ENCODE measurements at regions not wholly inside any gene's neighbourhood (a gene's known extent, or its start where the extent isn't known, plus 50 kb on each side); places are given as distances from the start of the nearest gene placed in this dataset.

GRCh38 chr3:10674578-10674977 lies 141.4 kb upstream of the SLC6A11 start:
- no TSS peak for BruUV-seq (replicated peaks)
- in situ Hi-C loops (cut with HindIII; ENCODE audit: extremely low pct_ligation_motif_present, low pct_unique_long_range_greater_than_20kb) = no loop called here
- TF ChIP-seq, protein P1, sequence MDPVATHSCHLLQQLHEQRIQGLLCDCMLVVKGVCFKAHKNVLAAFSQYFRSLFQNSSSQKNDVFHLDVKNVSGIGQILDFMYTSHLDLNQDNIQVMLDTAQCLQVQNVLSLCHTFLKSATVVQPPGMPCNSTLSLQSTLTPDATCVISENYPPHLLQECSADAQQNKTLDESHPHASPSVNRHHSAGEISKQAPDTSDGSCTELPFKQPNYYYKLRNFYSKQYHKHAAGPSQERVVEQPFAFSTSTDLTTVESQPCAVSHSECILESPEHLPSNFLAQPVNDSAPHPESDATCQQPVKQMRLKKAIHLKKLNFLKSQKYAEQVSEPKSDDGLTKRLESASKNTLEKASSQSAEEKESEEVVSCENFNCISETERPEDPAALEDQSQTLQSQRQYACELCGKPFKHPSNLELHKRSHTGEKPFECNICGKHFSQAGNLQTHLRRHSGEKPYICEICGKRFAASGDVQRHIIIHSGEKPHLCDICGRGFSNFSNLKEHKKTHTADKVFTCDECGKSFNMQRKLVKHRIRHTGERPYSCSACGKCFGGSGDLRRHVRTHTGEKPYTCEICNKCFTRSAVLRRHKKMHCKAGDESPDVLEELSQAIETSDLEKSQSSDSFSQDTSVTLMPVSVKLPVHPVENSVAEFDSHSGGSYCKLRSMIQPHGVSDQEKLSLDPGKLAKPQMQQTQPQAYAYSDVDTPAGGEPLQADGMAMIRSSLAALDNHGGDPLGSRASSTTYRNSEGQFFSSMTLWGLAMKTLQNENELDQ (CRISPR knock-in tag; IDR thresholded peaks at IDR 0.05; ENCODE audit: borderline replicate concordance) = no peak
- TF ChIP-seq KDM3A (CRISPR knock-in tag; IDR thresholded peaks at IDR 0.05; ENCODE audit: low read depth) = no peak
- TF ChIP-seq MTF1 (CRISPR knock-in tag; IDR thresholded peaks at IDR 0.05) = no peak
- no peak for TF ChIP-seq ZNF747 (CRISPR knock-in tag; IDR thresholded peaks at IDR 0.05; ENCODE audit: borderline replicate concordance)
- no peak for TF ChIP-seq ZNF563 (CRISPR knock-in tag; IDR thresholded peaks at IDR 0.05)
- no peak for TF ChIP-seq CBX1 (IDR thresholded peaks at IDR 0.05; ENCODE audit: low read depth)
- TF ChIP-seq, protein P2, sequence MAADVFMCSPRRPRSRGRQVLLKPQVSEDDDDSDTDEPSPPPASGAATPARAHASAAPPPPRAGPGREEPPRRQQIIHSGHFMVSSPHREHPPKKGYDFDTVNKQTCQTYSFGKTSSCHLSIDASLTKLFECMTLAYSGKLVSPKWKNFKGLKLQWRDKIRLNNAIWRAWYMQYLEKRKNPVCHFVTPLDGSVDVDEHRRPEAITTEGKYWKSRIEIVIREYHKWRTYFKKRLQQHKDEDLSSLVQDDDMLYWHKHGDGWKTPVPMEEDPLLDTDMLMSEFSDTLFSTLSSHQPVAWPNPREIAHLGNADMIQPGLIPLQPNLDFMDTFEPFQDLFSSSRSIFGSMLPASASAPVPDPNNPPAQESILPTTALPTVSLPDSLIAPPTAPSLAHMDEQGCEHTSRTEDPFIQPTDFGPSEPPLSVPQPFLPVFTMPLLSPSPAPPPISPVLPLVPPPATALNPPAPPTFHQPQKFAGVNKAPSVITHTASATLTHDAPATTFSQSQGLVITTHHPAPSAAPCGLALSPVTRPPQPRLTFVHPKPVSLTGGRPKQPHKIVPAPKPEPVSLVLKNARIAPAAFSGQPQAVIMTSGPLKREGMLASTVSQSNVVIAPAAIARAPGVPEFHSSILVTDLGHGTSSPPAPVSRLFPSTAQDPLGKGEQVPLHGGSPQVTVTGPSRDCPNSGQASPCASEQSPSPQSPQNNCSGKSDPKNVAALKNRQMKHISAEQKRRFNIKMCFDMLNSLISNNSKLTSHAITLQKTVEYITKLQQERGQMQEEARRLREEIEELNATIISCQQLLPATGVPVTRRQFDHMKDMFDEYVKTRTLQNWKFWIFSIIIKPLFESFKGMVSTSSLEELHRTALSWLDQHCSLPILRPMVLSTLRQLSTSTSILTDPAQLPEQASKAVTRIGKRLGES (CRISPR knock-in tag; IDR thresholded peaks at IDR 0.05; ENCODE audit: borderline replicate concordance) = no peak
- TF ChIP-seq GMEB2 (CRISPR knock-in tag; IDR thresholded peaks at IDR 0.05; ENCODE audit: low read depth) = no peak
- no peak for TF ChIP-seq ZNF644 (CRISPR knock-in tag; IDR thresholded peaks at IDR 0.05; ENCODE audit: low read depth)
- TF ChIP-seq SMAD1 (CRISPR knock-in tag; IDR thresholded peaks at IDR 0.05; ENCODE audit: borderline replicate concordance, low read depth) = no peak
- no peak for TF ChIP-seq ZNF441 (CRISPR knock-in tag; IDR thresholded peaks at IDR 0.05; ENCODE audit: borderline replicate concordance)
- TF ChIP-seq TEF (CRISPR knock-in tag; IDR thresholded peaks at IDR 0.05) = no peak
- TF ChIP-seq CBX2 (IDR thresholded peaks at IDR 0.05; ENCODE audit: low read depth, low read length) = no peak
- no peak for TF ChIP-seq CBX2 (CRISPR knock-in tag; IDR thresholded peaks at IDR 0.05; ENCODE audit: low read depth)
- no peak for TF ChIP-seq NFIC (IDR thresholded peaks at IDR 0.05; ENCODE audit: low read length)
- TF ChIP-seq CEBPZ (IDR thresholded peaks at IDR 0.05; ENCODE audit: low read length) = no peak

More at GRCh38 chr3:10674578-10674977, 141.4 kb upstream of the SLC6A11 start:
- H3K9ac ChIP-seq (ENCODE audit: insufficient read depth, low read depth, low read length) = no peak overlapping the region
- H2AFZ ChIP-seq (ENCODE audit: low read length) = no peak overlapping the region
- ATAC-seq (no peak), FAIRE-seq (no peak), DNase-seq (ENCODE audit: low spot score) (no peak)
- H3K27ac ChIP-seq (ENCODE audit: extremely low read length, insufficient read depth, low read length) = no peak overlapping the region
- WGBS (ENCODE audit: low lambda C conversion rate) = 52% methylated on average over 3 of the region's 3 CpGs
- no peaks in the 10 kb centered on the region for H3K36me3 ChIP-seq (replicated peaks in 1 of 2; ENCODE audit: control insufficient read depth in 1 of 2, insufficient read depth in 2 of 2, low read length in 2 of 2)
- H3K4me2 ChIP-seq (ENCODE audit: low read depth, low read length) = no peak overlapping the region
- intact Hi-C loops (cut with micrococcal nuclease; ENCODE audit: unreplicated experiment) = no loop called here
- CTCF ChIA-PET (ENCODE audit: low intra/inter-chr PET ratio, low total read pairs) = no interaction called here
- H3K4me3 ChIP-seq (replicated peaks in 1 of 3; ENCODE audit: insufficient read depth in 1 of 3, low read depth in 2 of 3, low read length in 3 of 3) = no peak overlapping the region
- H3K4me1 ChIP-seq (ENCODE audit: insufficient read depth, low read length) = peaks cover 5% of the 10 kb centered on the region
- no peaks in the 10 kb centered on the region for H3K9me3 ChIP-seq (ENCODE audit: low read length)
- no peaks in the 10 kb centered on the region for H4K20me1 ChIP-seq (ENCODE audit: insufficient read depth, low read length)
- POLR2A ChIA-PET = no interaction called here
- H3K79me2 ChIP-seq (ENCODE audit: insufficient read depth, low read length) = no peaks in the 10 kb centered on the region
- peaks cover 1 to 3% of the 10 kb centered on the region in 2 experiments; a peak in 1 of 5 replicates for H3K27me3 ChIP-seq (ENCODE audit: control insufficient read depth in 1 of 2, insufficient read depth in 2 of 2, low read length in 2 of 2)

All from HepG2 (cell line).